Liver (tissue), 8 donors: ENCODE measurements at regions not wholly inside any gene's neighbourhood (a gene's known extent, or its start where the extent isn't known, plus 50 kb on each side); places are given as distances from the start of the nearest gene placed in this dataset.

ENCODE experiments used
- DNase-seq: peaks from one replicate; pipeline ENCODE4 v3.0.0-alpha.2; 2017; ENCODE audit warnings: low spot score
- H3K27ac ChIP-seq, 2 donors: one replicate each; pipeline ENCODE4 v1.7.0; 2013; ENCODE audit warnings: inconsistent platforms in 2 of 2, low read length in 2 of 2, control low read depth in 1 of 2, low read depth in 1 of 2, mild to moderate bottlenecking in 1 of 2
- H3K27me3 ChIP-seq, 4 donors: one replicate each; pipeline versions ENCODE4 v1.6.1 to v1.7.0; 2013; ENCODE audit warnings: low read length in 3 of 4, inconsistent platforms in 1 of 4, mild to moderate bottlenecking in 1 of 4, moderate library complexity in 1 of 4; ENCODE audit not compliant: control insufficient read depth in 4 of 4, insufficient read depth in 4 of 4
- H3K36me3 ChIP-seq, 4 donors: one replicate each; pipeline versions ENCODE4 v1.6.1 to v1.7.0; 2013; ENCODE audit warnings: low read length in 3 of 4, mild to moderate bottlenecking in 3 of 4, low read depth in 1 of 4, moderate library complexity in 1 of 4; ENCODE audit not compliant: control insufficient read depth in 4 of 4, insufficient read depth in 3 of 4
- H3K4me1 ChIP-seq, 4 donors: one replicate each; pipeline versions ENCODE4 v1.6.1 to v1.7.0; 2013; ENCODE audit warnings: low read length in 3 of 4, mild to moderate bottlenecking in 3 of 4, moderate library complexity in 1 of 4; ENCODE audit not compliant: control insufficient read depth in 4 of 4, insufficient read depth in 4 of 4
- H3K4me3 ChIP-seq, 3 donors: one replicate each; pipeline versions ENCODE4 v1.6.1 to v1.7.0; 2013; ENCODE audit warnings: low read length in 3 of 3, control low read depth in 1 of 3, low read depth in 1 of 3, mild to moderate bottlenecking in 1 of 3
- H3K9ac ChIP-seq, 2 donors: one replicate each; pipeline ENCODE4 v1.7.0; 2013; ENCODE audit warnings: low read length in 2 of 2, mild to moderate bottlenecking in 2 of 2, moderate library complexity in 2 of 2, control low read depth in 1 of 2, low read depth in 1 of 2
- H3K9me3 ChIP-seq, 4 donors: one replicate each; pipeline versions ENCODE4 v1.6.1 to v1.7.0; 2013; ENCODE audit warnings: low read length in 3 of 4; ENCODE audit not compliant: control insufficient read depth in 4 of 4
- ATF3 ChIP-seq: IDR thresholded peaks from 2 replicates; pipeline ENCODE4 v1.6.1; 2016; ENCODE audit warnings: antibody characterized with exemption
- CTCF ChIP-seq: fragments of 150-350 bp; IDR thresholded peaks from 2 replicates; pipeline ENCODE4 v1.5.1; 2017; ENCODE audit warnings: improper control_type of control experiment, low read depth, low read length; ENCODE audit not compliant: missing input control
- EGR1 ChIP-seq, 2 donors: IDR thresholded peaks; 2 replicates each; pipeline ENCODE4 v1.6.1; 2016 to 2018; ENCODE audit warnings: antibody characterized with exemption in 2 of 2, low read depth in 2 of 2
- FOXA1 ChIP-seq: IDR thresholded peaks from 2 replicates; pipeline ENCODE4 v1.6.1; 2016; ENCODE audit warnings: antibody characterized with exemption
- FOXA2 ChIP-seq: IDR thresholded peaks from 2 replicates; pipeline ENCODE4 v1.6.1; 2016; ENCODE audit warnings: antibody characterized with exemption
- GABPA ChIP-seq, 2 donors: IDR thresholded peaks in 1 of 2; conservative IDR thresholded peaks in 1 of 2; 2 replicates each; pipeline ENCODE4 v1.6.1; 2016; ENCODE audit warnings: antibody characterized with exemption in 2 of 2, mild to moderate bottlenecking in 1 of 2, moderate library complexity in 1 of 2
- HNF4A ChIP-seq, 2 donors: conservative IDR thresholded peaks; 2 replicates each; pipeline ENCODE4 v1.6.1; 2016; ENCODE audit warnings: antibody characterized with exemption in 2 of 2, mild to moderate bottlenecking in 2 of 2
- HNF4G ChIP-seq: IDR thresholded peaks from 2 replicates; pipeline ENCODE4 v1.6.1; 2016; ENCODE audit warnings: antibody characterized with exemption
- JUND ChIP-seq, 2 donors: IDR thresholded peaks; 2 replicates each; pipeline ENCODE4 v1.6.1; 2016; ENCODE audit warnings: antibody characterized with exemption in 2 of 2
- NR2F2 ChIP-seq: IDR thresholded peaks from 2 replicates; pipeline ENCODE4 v1.6.1; 2016; ENCODE audit warnings: antibody characterized with exemption
- RAD21 ChIP-seq, 2 donors: IDR thresholded peaks; 2 replicates each; pipeline ENCODE4 v1.6.1; 2016; ENCODE audit warnings: antibody characterized with exemption in 2 of 2, mild to moderate bottlenecking in 2 of 2
- REST ChIP-seq: IDR thresholded peaks from 2 replicates; pipeline ENCODE4 v1.6.1; 2016; ENCODE audit warnings: antibody characterized with exemption, mild to moderate bottlenecking
- RXRA ChIP-seq, 2 donors: IDR thresholded peaks; 2 replicates each; pipeline ENCODE4 v1.6.1; 2017 to 2018; ENCODE audit warnings: antibody characterized with exemption in 2 of 2, mild to moderate bottlenecking in 1 of 2
- SP1 ChIP-seq: IDR thresholded peaks from 2 replicates; pipeline ENCODE4 v1.6.1; 2018; ENCODE audit warnings: antibody characterized with exemption, mild to moderate bottlenecking
- TAF1 ChIP-seq: conservative IDR thresholded peaks from 2 replicates; pipeline ENCODE4 v1.6.1; 2016; ENCODE audit warnings: antibody characterized with exemption, mild to moderate bottlenecking
- YY1 ChIP-seq: IDR thresholded peaks from 2 replicates; pipeline ENCODE4 v1.6.1; 2016; ENCODE audit warnings: antibody characterized with exemption, mild to moderate bottlenecking
- ZBTB33 ChIP-seq: IDR thresholded peaks from 2 replicates; pipeline ENCODE4 v1.6.1; 2016; ENCODE audit warnings: antibody characterized with exemption
- WGBS: extraction: QIAGEN DNeasy Blood & Tissue Kit; methylation state at CpG from one replicate; pipeline ENCODE4 v1.1.7; 2013; 5-methylcytosine and 5-hydroxymethylcytosine counted together
- donor health status: healthy.
- donor health status: healthy.
- donor health status: healthy.
- donor health status: healthy.
- donor health status: healthy.

- no peak for DNase-seq
- TF ChIP-seq GABPA (IDR thresholded peaks at IDR 0.05 in 1 of 2, conservative IDR thresholded peaks at IDR 0.05 in 1 of 2) (no peak), SP1 (no peak), HNF4A (conservative IDR thresholded peaks at IDR 0.05) (no peak), CTCF (no peak), NR2F2 (no peak), EGR1 (IDR thresholded peaks at IDR 0.05; ENCODE audit: low read depth in 2 of 2) (no peak), HNF4G (no peak), RAD21 (IDR thresholded peaks at IDR 0.05) (no peak), YY1 (no peak), FOXA2 (no peak), JUND (IDR thresholded peaks at IDR 0.05) (no peak), RXRA (IDR thresholded peaks at IDR 0.05) (no peak), ATF3 (no peak), FOXA1 (no peak), ZBTB33 (no peak), REST (no peak), TAF1 (no peak)
- no peaks in the 10 kb centered on the region for H3K9me3 ChIP-seq
- no peaks in the 10 kb centered on the region for H3K4me1 ChIP-seq
- 72% methylated on average over 20 of the region's 20 CpGs for WGBS
- no peaks in the 10 kb centered on the region for H3K36me3 ChIP-seq
- H3K27ac ChIP-seq, result no peak overlapping the region
- H3K9ac ChIP-seq, result no peak overlapping the region
- H3K27me3 ChIP-seq, result no peaks in the 10 kb centered on the region
- no peak overlapping the region for H3K4me3 ChIP-seq
These were observed 98.1 kb upstream of the MSX1 start for GRCh38 chr4:4761128-4761982.
